ENCODE measurements at regions not wholly inside any gene's neighbourhood (a gene's known extent, or its start where the extent isn't known, plus 50 kb on each side); places are given as distances from the start of the nearest gene placed in this dataset.

- TF ChIP-seq, protein P1, sequence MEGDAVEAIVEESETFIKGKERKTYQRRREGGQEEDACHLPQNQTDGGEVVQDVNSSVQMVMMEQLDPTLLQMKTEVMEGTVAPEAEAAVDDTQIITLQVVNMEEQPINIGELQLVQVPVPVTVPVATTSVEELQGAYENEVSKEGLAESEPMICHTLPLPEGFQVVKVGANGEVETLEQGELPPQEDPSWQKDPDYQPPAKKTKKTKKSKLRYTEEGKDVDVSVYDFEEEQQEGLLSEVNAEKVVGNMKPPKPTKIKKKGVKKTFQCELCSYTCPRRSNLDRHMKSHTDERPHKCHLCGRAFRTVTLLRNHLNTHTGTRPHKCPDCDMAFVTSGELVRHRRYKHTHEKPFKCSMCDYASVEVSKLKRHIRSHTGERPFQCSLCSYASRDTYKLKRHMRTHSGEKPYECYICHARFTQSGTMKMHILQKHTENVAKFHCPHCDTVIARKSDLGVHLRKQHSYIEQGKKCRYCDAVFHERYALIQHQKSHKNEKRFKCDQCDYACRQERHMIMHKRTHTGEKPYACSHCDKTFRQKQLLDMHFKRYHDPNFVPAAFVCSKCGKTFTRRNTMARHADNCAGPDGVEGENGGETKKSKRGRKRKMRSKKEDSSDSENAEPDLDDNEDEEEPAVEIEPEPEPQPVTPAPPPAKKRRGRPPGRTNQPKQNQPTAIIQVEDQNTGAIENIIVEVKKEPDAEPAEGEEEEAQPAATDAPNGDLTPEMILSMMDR (conservative IDR thresholded peaks at IDR 0.05; ENCODE audit: low read depth, low read length) = no peak
- TF ChIP-seq EZH2phosphoT487 (IDR thresholded peaks at IDR 0.05; ENCODE audit: borderline replicate concordance, low read length) (no peak), EZH2 (IDR thresholded peaks at IDR 0.05; ENCODE audit: low read length, unreplicated experiment) (no peak)
These were observed 147.4 kb upstream of the NUDT4 start for GRCh38 chr12:93230326-93230720.

All from PC-3 (cell line).